DMS114 treated with DMSO at 0.1 percent for 48 hours (cell line): ENCODE measurements at regions not wholly inside any gene's neighbourhood (a gene's known extent, or its start where the extent isn't known, plus 50 kb on each side); places are given as distances from the start of the nearest gene placed in this dataset.
"Not testable (repeated sequence)": the region's sequence is repeated elsewhere in the genome, so short reads cannot be mapped to it uniquely, and the experiment has no call there.

Source experiments
- DNase-seq: peaks from one replicate; lab custom pipeline; 2025; ENCODE audit not compliant: unreplicated experiment; lab: John Stamatoyannopoulos, UW

DNA sequence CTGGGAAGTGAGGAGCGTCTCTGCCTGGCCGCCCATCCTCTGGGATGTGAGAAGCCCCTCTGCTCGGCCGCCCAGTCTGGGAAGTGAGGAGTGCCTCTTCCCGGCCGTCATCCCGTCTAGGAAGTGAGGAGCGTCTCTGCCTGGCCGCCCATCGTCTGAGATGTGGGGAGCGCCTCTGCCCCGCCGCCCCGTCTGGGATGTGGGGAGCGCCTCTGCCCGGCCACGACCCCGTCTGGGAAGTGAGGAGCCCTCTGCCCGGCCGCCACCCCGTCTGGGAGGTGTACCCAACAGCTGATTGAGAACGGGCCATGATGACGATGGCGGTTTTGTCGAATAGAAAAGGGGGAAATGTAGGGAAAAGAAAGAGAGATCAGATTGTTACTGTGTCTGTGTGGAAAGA is 173.9 kb upstream of the PRSS1 start:
- DNase-seq: not testable (repeated sequence)

DNA sequence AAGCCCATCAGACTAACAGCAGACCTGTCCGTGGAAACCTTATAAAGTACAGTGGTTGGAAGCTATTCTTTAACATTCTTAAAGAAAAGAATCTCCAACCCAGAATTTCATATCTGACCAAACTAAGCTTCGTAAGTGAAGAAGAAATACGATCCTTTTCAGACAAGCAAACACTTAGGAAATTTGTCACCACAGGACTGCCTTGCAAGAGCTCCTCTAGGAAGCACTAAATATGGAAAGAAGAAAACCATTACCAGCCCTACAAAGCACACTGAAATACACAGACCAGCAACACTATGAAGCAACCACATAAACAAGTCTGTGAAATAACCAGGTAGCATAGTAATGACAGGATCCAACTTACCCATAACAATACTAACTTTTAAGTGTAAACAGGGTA is 177.7 kb upstream of the PRSS1 start:
- DNase-seq: no peak

DNA sequence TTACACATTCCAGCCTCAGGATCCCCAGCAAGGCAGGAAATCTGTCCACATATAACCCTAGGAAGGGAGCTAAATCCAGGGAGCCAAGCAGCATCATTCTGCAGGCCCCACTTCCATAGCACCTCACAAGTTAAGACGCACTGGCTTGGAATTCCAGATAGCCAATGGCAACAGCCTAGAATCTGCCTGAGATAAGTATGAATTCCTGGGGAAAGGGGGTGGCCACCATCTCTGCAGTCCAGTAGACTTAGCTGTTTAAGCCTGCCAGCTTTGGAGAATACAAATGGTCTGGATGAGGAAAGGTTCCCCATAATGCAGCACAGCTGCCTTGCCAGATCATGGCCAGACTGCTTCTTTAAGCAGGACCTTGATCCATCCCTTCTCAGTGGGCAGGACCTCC is 179.4 kb upstream of the PRSS1 start:
- DNase-seq: no peak

DNA sequence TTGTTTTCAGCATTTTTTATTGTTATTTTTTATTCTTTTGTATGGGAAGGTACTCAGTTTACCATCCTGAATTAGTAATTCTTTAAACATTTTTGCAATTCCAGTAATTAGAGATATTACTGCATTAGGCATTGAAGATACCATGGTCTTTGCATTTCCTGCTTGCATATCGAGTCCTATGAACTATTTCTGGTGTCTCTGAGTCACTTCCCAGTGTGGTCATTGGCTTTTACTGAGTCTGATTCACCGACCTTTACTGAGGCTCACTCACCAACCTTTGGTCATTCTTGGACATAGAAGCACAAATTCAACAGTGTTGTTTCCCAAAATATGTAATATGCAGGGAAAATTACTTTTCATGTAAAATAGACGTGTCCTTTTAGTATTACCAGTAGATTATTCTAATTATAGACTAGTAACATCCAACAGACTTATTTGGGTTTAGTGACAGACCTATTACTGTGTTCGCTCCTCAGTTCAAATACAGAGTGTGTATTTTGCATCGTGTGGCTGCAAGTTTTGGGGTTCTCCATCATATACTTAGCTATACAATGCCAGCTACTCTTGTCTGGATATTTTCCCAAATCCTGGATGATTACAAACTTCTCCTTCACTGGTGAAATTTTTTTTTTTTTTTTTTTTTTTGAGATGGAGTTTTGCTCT is 180.7 kb upstream of the PRSS1 start:
- DNase-seq: no peak

DNA sequence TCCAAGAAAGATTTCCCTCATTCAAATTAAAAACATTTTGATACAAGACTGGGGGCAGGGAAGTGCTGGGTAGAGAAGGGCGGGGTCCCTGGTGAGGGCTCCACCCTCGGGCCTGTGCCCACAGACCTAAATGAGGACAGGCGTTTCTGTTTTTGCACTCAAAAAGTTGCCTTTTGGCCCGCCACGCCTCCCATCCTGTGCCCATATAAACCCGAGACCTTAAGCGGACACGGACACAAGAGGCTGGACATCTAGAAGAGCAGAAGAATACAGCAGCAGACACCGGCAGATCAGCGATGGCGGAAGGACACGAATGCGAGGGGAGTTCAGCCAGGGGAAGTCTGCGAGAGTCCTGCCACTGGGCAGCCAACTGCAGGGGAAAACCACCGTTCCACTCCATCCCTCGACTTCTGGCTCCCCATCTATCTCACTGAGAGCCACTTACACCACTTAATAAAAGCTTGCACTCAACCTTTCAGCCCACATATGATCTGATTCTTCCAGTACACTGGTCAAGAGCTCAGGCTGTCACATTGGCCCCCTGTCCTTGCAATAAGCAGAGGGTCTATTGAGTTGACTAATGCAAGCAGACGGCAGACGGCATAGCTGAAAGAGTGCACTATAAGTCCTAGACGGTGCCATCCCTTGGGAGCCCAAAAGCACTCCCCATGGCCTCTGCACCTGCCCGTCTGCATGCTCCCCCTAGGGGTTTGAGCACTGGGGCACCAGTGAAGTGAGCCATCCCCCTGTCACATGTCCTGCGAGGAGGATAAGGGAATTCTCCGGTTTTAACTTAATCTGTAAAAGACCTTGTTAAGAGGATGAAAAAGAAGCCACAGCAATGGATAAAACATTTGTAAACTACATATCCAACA is 181.8 kb upstream of the PRSS1 start:
- DNase-seq: no peak

DNA sequence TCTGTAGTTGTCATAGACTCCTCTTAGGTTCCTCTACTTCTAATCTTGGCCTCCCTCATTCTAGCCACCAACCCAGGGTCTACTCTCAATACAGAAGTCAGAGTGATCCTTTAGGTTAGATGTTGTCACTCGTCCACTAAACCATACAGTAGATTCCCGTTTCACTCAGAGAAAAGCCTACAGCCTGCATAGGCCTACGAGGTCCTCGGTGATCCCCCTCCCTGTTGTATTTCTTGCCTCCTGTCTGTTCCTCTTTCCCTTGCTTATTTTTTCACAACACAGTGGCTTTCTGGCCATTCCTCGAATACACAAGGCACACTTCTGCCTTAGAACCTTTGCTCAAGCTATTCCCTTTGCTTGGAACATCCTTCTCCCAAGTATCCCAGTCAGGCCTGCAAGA is 183.0 kb upstream of the PRSS1 start:
- DNase-seq: no peak

DNA sequence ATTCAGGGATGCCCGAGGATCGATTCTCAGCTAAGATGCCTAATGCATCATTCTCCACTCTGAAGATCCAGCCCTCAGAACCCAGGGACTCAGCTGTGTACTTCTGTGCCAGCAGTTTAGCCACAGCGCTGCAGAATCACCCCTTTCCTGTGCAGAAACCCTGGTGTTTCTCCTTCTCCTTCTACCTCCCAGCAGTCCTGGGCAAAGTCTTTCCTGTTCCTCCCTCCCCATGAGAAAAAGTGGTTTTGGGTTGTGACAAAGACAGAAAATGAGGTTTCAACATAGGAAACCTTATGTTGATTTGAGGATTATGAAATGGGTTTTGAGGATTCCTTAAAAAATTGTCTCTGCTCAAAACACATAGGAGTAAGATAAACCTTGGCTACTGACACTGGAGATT is 185.1 kb upstream of the PRSS1 start:
- not testable (repeated sequence) for DNase-seq

DNA sequence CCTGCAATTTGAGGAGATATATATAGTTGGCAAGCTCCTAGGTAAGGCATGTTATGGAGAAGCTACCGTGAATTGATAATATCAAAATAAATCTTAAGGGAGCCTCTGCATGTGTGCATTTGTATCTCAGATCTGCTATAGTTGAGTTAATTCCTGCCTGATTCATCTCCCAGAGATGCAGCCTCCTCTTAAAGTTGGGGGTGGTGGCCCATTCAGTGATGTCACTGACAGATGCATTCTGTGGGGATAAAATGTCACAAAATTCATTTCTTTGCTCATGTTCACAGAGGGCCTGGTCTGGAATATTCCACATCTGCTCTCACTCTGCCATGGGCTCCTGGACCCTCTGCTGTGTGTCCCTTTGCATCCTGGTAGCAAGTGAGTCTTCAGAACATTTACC is 185.8 kb upstream of the PRSS1 start:
- no peak for DNase-seq

DNA sequence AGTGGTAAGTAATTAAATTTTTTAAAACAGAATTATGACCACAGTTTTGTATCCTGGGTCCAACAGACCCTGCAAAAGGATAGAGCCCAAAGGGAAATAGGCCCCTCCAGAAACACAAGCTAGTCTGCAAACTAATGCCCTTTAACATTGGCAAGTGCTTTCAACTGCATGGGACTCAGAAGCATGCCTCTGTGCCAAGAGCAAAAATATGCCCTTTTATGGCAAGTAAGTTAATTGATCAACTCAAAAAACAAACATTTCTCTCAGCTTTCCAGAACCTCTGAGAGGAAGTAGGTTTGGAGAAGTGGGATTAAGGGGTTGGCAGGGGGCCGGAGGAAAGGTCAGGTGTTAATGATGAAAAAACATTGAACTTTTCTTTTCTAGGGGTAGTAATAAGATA is 186.6 kb upstream of the PRSS1 start:
- no peak for DNase-seq

DNA sequence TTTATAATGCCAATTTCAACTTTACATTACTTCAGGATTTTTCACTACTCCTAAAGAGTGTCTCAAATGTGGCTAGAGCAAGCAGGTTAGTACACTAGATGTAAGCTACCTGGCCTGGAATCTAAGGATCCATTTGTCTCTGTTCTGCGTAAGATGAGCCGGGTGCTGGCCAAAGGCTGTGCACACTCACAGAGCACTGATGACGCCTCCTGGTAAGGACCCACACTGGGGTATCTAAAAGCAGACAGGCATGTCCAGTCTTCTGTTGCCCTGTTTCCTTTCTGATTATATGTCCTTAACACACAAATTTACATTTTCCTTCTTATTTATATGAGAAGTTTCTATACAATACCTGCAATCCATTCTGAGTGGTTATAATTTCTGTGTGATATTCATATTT is 187.9 kb upstream of the PRSS1 start:
- DNase-seq: not testable (repeated sequence)

DNA sequence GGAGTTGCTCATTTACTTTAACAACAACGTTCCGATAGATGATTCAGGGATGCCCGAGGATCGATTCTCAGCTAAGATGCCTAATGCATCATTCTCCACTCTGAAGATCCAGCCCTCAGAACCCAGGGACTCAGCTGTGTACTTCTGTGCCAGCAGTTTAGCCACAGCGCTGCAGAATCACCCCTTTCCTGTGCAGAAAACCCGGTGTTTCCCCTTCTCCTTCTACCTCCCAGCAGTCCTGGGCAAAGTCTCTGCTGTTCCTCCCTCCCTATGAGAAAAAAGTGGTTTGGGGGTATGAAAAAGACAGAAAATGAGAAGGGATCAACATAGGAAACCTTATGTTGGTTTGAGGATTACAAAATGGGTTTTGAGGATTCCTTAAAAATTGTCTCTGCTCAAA is 188.5 kb upstream of the PRSS1 start:
- not testable (repeated sequence) for DNase-seq

DNA sequence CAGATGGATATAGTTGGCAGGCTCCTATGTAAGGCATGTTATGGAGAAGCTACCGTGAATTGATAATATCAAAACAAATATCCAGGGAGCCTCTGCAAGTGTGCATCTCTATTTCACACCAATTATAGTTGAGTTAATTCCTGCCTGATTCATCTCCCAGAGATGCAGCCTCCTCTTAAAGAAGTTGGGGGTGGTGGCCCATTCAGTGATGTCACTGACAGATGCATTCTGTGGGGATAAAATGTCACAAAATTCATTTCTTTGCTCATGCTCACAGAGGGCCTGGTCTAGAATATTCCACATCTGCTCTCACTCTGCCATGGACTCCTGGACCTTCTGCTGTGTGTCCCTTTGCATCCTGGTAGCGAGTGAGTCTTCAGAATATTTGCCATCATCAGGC is 189.1 kb upstream of the PRSS1 start:
- DNase-seq: no peak

DNA sequence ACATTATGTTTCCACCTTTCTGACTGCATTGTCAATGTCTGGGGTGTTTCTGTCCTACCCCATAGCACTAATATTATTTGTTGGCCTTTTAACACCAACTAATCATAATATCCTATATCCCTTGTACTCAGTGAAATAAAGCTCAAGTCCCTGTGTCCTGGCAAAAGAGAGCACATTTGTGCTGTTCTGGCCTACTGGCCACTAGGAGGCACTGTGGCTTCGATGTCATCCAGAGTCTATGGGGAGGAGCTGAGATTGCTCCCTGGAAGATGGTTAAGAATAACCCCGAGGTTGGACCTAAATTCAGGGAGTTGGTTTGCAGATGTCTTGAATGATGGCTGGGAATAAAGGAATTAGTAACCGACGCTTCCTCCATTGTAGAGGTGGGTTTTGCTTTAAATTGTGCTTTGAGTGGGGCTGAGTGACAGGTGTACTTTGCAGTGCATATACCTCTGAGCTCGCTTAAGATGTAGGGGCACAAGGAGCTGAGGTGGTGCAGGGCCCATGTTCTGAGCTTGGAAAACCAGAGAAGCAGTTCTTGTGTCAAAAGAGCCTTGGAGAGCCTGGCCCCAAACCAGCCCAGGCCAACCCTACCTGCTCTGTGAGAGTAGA is 191.2 kb upstream of the PRSS1 start:
- DNase-seq: no peak

DNA sequence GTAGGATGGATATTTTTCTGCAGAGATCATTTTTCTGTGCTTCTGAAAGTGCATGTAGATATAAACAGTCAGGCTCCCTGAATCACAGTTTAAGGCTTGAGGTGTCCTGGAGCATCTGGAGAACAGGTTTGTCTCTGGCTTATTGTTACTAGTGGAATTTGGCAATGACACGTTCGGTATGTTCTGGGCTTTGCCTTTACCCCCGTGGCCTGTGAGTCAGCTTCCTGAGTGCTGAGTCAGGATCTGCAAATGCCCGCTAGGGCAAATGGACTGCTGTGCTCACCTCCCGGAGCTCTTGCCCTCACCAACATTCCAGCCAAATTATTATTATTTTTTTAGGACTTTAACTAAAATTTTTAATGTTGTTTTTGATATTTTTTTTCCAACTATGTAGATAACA is 192.5 kb upstream of the PRSS1 start:
- no peak for DNase-seq

DNA sequence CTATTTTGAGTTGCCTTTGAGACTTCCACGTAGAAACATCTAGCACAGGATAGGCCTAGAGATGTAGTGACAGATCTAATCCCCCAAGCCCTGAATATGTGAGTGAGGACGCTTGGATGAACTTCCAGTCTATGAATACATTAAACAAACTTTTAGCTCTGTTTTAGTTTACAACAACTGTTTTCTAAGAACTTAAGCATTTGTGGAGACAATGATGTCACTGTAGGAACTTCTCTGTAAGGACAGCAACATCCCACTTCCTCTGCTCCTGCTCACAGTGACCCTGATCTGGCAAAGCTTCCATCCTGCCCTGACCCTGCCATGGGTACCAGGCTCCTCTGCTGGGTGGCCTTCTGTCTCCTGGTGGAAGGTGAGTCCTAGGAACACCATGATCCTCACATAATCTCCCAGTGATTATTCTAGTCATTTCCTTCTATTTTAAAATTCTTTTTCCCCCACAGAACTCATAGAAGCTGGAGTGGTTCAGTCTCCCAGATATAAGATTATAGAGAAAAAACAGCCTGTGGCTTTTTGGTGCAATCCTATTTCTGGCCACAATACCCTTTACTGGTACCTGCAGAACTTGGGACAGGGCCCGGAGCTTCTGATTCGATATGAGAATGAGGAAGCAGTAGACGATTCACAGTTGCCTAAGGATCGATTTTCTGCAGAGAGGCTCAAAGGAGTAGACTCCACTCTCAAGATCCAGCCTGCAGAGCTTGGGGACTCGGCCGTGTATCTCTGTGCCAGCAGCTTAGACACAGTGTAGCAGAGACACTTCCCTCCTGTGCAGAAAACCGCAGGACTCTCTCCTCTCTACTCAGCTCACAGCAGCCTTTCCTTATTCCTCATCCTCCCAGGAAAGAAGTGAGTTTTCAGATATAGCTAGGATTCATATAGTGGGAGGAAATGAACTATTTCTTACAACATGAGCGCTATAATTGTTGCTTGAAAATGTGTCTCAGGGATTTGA is 194.4 kb upstream of the PRSS1 start:
- DNase-seq: no peak

DNA sequence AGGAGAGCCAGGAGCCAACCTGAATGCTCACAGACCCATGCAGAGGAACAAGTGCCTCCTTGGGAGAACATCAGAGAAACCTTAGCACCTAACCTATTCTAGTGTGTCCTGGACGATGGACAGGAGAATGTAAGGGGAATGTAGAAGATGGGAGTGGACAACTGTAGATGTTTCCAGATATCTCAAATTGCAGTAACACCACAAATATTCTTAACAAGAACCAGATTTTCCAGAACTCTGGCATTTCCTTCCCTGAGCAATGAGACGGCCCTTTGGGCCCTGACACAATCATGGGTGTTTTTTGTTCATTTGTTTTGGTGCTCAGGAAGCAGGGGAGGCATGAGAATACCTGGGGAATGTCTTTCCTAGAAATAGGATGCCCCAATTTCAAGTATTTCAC is 196.1 kb upstream of the PRSS1 start:
- no peak for DNase-seq

DNA sequence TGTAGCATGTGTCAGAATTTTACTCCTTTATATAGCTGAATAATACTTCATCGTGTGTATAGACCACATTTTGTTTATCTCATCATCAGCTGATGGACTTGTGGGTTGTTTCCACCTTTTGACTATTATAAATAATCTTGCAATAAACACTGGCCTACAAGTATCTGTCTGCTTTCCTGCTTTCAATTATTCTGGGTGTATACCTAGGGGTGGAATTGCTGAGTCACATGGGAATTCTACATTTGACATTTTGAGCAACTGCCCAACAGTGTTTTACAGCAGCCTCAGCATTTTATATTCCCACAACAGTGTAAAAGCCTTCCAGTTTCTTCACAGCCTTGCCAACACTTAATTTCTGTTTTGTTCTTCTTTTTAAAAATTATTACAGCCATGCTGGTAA is 200.3 kb upstream of the PRSS1 start:
- no peak for DNase-seq

DNA sequence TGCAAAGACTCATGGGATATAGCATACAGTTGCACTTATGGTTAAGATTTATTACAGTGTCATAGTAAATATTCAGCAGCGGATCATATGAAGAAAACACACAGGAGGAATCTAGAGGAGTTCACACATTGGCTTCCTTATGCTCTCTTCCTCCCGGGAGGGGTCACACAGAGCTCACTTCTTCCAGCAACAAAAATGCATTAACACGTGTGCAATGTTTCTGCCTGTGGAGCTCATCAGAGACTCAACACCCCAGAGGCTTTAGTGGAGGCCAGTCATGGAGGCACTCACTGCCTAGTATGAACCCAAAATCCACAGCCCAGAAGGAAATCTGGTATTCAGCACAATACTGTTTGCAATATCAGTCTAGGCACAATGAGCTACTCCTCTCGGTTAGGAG is 202.8 kb upstream of the PRSS1 start:
- no peak for DNase-seq

DNA sequence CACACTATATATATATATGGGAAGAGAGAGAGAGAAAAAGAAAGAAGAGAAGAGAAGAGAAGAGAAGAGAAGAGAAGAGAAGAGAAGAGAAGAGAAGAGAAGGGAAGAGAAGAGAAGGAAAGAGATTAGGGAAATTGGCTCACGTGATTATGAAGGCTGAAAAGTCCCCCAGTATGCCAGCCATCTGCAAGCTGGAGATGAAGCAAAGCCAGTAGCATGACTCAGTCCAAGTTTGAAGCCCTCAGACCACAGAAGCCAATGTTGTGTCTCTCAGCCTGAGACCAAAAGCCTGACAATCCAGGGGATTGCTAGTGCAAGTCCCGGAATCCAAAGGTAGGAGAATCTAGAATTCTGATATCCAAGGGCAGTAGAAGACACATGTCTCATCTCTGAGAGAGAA is 206.3 kb upstream of the PRSS1 start:
- DNase-seq: no peak

DNA sequence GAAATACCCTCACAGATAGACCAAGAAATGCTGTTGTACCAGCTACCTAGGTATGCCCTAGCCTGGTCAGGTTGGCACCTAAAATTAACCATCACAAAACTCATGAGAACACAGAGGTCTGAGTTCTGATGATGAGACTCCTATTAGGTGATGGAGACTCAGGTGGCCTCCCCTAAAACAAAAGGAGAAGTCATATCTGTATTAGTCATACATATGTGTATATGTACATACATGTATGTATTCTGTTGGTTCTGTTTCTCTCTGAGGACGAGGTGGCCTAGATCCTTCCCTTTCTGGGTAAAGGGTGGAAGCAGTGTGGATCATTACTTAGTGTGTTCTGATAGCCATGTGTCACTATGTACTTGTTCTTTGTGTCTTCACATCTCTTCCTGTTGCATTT is 207.2 kb upstream of the PRSS1 start:
- DNase-seq: no peak

DNA sequence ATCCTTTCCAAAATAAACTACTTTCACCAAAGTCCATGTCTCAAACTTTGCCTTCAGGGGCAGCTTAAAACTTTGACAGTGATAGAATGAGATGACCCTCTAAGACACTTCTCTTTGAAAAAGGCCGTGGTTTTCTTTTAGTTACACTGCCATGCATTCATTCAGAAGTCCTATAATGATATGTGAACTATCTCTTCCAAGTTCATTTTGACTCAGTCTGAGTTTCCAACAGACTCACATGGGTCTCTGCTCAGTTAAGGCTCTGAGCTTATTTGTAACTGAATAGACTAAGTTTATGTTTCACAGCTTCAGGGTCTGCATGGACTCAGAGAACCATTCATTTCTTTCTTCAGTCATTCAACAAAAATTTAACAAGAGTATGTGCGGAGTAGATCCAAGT is 208.9 kb upstream of the PRSS1 start:
- no peak for DNase-seq
